ENCODE measurements at regions not wholly inside any gene's neighbourhood (a gene's known extent, or its start where the extent isn't known, plus 50 kb on each side); places are given as distances from the start of the nearest gene placed in this dataset.

DNA sequence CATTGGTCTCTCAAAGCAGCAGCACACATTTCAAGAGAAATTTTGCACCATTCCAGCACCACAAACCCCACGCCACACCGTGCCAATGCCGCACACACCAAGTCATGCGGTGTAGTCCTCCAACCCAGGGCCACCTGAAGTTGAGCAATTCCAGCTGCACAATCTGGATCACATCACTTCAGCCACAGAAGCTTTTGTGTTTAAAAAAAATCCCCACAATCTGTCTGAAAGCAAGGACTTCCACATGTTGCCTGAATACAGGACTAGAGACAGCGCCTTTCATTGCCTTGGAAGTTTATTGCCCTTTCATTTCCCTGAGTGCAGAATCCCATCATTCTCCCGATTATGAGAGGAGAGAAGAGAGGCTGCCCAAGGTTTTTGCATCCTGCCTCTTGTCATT is 175.6 kb upstream of the BCL6 start:
- ChIA-PET POLR2A (no interaction called here), CTCF (no interaction called here)
- Mint-ChIP-seq H3K27ac (no peak overlapping the region), H3K36me3 (peaks cover 26% of the 10 kb centered on the region), H3K4me1 (peaks cover 43% of the 10 kb centered on the region), H3K4me3 (no peak overlapping the region), H3K27me3 (ENCODE audit: low read depth) (peaks cover 6% of the 10 kb centered on the region; the same call in 1 of the 2 replicates), H3K9me3 (peaks cover 26% of the 10 kb centered on the region)
- DNase-seq (ENCODE audit: low spot score), result no peak
- TF ChIP-seq, protein P1, sequence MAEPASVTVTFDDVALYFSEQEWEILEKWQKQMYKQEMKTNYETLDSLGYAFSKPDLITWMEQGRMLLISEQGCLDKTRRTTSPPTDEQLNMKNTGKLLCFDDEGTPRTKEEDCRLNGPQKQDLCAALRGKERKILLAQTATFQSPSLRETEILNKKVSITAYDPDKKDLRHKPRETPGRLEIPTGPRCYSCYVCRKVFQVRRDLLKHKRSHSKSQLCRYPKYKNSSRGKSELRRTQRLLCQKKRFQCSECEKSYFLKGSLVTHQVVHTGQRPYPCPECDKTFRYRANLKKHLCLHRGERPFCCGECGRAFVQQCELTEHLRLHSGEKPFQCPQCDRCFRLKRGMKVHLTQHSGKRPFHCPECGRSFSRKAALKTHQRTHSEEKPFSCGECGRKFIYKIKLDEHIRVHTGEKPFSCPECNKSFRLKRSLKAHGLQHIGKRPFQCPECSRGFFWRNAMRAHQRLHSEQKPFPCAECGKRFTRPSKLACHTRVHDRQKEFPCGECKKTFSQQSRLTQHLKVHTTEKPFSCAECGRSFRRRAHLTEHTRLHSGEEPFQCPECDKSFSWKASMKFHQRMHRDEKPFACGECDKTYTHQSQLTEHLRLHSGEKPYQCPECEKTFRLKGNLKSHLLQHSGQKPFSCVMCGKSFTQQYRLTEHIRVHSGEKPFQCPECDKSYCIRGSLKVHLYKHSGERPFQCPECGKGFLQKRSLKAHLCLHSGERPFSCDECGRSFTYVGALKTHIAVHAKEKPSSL (CRISPR knock-in tag; conservative IDR thresholded peaks at IDR 0.05), result no peak
- TF ChIP-seq TCF7 (CRISPR knock-in tag; IDR thresholded peaks at IDR 0.05; ENCODE audit: low read depth) (no peak), HMGA2 (CRISPR knock-in tag; IDR thresholded peaks at IDR 0.05) (no peak), JUN (CRISPR knock-in tag; IDR thresholded peaks at IDR 0.05) (no peak), ZNF671 (CRISPR knock-in tag; IDR thresholded peaks at IDR 0.05) (no peak), CREM (CRISPR knock-in tag; IDR thresholded peaks at IDR 0.05) (no peak), JAZF1 (CRISPR knock-in tag; IDR thresholded peaks at IDR 0.05) (no peak), ATF1 (CRISPR knock-in tag; IDR thresholded peaks at IDR 0.05) (no peak), RORB (CRISPR knock-in tag; IDR thresholded peaks at IDR 0.05) (no peak)
- TF ChIP-seq, protein P2, sequence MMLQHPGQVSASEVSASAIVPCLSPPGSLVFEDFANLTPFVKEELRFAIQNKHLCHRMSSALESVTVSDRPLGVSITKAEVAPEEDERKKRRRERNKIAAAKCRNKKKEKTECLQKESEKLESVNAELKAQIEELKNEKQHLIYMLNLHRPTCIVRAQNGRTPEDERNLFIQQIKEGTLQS (CRISPR knock-in tag; conservative IDR thresholded peaks at IDR 0.05), result no peak
- TF ChIP-seq, protein P3, sequence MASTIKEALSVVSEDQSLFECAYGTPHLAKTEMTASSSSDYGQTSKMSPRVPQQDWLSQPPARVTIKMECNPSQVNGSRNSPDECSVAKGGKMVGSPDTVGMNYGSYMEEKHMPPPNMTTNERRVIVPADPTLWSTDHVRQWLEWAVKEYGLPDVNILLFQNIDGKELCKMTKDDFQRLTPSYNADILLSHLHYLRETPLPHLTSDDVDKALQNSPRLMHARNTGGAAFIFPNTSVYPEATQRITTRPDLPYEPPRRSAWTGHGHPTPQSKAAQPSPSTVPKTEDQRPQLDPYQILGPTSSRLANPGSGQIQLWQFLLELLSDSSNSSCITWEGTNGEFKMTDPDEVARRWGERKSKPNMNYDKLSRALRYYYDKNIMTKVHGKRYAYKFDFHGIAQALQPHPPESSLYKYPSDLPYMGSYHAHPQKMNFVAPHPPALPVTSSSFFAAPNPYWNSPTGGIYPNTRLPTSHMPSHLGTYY (CRISPR knock-in tag; IDR thresholded peaks at IDR 0.05), result no peak
- TF ChIP-seq, protein P4, sequence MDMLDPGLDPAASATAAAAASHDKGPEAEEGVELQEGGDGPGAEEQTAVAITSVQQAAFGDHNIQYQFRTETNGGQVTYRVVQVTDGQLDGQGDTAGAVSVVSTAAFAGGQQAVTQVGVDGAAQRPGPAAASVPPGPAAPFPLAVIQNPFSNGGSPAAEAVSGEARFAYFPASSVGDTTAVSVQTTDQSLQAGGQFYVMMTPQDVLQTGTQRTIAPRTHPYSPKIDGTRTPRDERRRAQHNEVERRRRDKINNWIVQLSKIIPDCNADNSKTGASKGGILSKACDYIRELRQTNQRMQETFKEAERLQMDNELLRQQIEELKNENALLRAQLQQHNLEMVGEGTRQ (CRISPR knock-in tag; IDR thresholded peaks at IDR 0.05), result no peak
- no peak for ATAC-seq

- H3K4me3 Mint-ChIP-seq, result no peak overlapping the region
- H3K9me3 Mint-ChIP-seq, result peaks cover 26% of the 10 kb centered on the region
- TF ChIP-seq, protein P5, sequence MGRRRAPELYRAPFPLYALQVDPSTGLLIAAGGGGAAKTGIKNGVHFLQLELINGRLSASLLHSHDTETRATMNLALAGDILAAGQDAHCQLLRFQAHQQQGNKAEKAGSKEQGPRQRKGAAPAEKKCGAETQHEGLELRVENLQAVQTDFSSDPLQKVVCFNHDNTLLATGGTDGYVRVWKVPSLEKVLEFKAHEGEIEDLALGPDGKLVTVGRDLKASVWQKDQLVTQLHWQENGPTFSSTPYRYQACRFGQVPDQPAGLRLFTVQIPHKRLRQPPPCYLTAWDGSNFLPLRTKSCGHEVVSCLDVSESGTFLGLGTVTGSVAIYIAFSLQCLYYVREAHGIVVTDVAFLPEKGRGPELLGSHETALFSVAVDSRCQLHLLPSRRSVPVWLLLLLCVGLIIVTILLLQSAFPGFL (CRISPR knock-in tag; IDR thresholded peaks at IDR 0.05; ENCODE audit: borderline replicate concordance), result no peak
- no peak for TF ChIP-seq CREM (CRISPR knock-in tag; IDR thresholded peaks at IDR 0.05)
- no peak for TF ChIP-seq ATF1 (CRISPR knock-in tag; IDR thresholded peaks at IDR 0.05)
- no peak for TF ChIP-seq E2F1 (CRISPR knock-in tag; IDR thresholded peaks at IDR 0.05)
- no peak for TF ChIP-seq NFYB (CRISPR knock-in tag; conservative IDR thresholded peaks at IDR 0.05; ENCODE audit: low read depth)
- no peak for TF ChIP-seq FOXK1 (CRISPR knock-in tag; IDR thresholded peaks at IDR 0.05)
- no peak for TF ChIP-seq ATF2 (CRISPR knock-in tag; IDR thresholded peaks at IDR 0.05; ENCODE audit: borderline replicate concordance, low read depth)
- no peak for TF ChIP-seq MAX (CRISPR knock-in tag; IDR thresholded peaks at IDR 0.05)
- TF ChIP-seq, protein P6, sequence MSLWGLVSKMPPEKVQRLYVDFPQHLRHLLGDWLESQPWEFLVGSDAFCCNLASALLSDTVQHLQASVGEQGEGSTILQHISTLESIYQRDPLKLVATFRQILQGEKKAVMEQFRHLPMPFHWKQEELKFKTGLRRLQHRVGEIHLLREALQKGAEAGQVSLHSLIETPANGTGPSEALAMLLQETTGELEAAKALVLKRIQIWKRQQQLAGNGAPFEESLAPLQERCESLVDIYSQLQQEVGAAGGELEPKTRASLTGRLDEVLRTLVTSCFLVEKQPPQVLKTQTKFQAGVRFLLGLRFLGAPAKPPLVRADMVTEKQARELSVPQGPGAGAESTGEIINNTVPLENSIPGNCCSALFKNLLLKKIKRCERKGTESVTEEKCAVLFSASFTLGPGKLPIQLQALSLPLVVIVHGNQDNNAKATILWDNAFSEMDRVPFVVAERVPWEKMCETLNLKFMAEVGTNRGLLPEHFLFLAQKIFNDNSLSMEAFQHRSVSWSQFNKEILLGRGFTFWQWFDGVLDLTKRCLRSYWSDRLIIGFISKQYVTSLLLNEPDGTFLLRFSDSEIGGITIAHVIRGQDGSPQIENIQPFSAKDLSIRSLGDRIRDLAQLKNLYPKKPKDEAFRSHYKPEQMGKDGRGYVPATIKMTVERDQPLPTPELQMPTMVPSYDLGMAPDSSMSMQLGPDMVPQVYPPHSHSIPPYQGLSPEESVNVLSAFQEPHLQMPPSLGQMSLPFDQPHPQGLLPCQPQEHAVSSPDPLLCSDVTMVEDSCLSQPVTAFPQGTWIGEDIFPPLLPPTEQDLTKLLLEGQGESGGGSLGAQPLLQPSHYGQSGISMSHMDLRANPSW (CRISPR knock-in tag; conservative IDR thresholded peaks at IDR 0.05; ENCODE audit: low read depth), result no peak
- TF ChIP-seq ZNF671 (CRISPR knock-in tag; IDR thresholded peaks at IDR 0.05), result no peak
- H3K27ac Mint-ChIP-seq, result no peak overlapping the region
- H3K27me3 Mint-ChIP-seq (ENCODE audit: low read depth), result peaks cover 6% of the 10 kb centered on the region; the same call in 1 of the 2 replicates
- DNase-seq (ENCODE audit: low spot score), result no peak
- peaks cover 26% of the 10 kb centered on the region for H3K36me3 Mint-ChIP-seq
- ChIA-PET CTCF (interaction anchor here (0.6 kb wide), 2 partner anchors 20 to 83 kb away, joined by 6 to 8 read pairs; no protein-coding TSS in a partner anchor), POLR2A (no interaction called here)
- ATAC-seq, result no peak
- peaks cover 37% of the 10 kb centered on the region for H3K4me1 Mint-ChIP-seq
These were observed 176.3 kb upstream of the BCL6 start for GRCh38 chr3:187921391-187922074.

Data from WTC11 (cell line).